Nephron (organoid): ENCODE measurements at regions not wholly inside any gene's neighbourhood (a gene's known extent, or its start where the extent isn't known, plus 50 kb on each side); places are given as distances from the start of the nearest gene placed in this dataset.
"Not testable (repeated sequence)": the region's sequence is repeated elsewhere in the genome, so short reads cannot be mapped to it uniquely, and the experiment has no call there.

Experiments
- H3K27ac Mint-ChIP-seq, 3 experiments: 2 replicates each; pipeline ENCODE4 v1.8.0; 2020; ENCODE audit warnings: mixed read lengths in 3 of 3, mild to moderate bottlenecking in 2 of 3, moderate library complexity in 1 of 3
- H3K27me3 Mint-ChIP-seq: 2 replicates; pipeline ENCODE4 v1.8.0; 2021; ENCODE audit warnings: low read depth, mild to moderate bottlenecking, moderate library complexity, mixed read lengths
- H3K36me3 Mint-ChIP-seq: 2 replicates; pipeline ENCODE4 v1.8.0; 2020; ENCODE audit warnings: low read depth, mixed read lengths
- H3K4me1 Mint-ChIP-seq: 2 replicates; pipeline ENCODE4 v1.8.0; 2020; ENCODE audit warnings: mixed read lengths
- H3K4me3 Mint-ChIP-seq, 3 experiments: 2 replicates each; pipeline ENCODE4 v1.8.0; 2020; ENCODE audit warnings: mild to moderate bottlenecking in 3 of 3, mixed read lengths in 3 of 3, moderate library complexity in 2 of 3
- H3K9me3 Mint-ChIP-seq: 2 replicates; pipeline ENCODE4 v1.8.0; 2020; ENCODE audit warnings: mixed read lengths
- CTCF ChIP-seq, 3 experiments: fragments of 200-600 bp; sonication (generic); IDR thresholded peaks; one replicate each; pipeline ENCODE4 v1.5.0; 2021; ENCODE audit warnings: antibody characterized with exemption in 3 of 3; ENCODE audit not compliant: unreplicated experiment in 3 of 3

GRCh38 chr11:81819462-81819861, 914.2 kb downstream of the FAM181B start:
- Mint-ChIP-seq H3K4me1 (no peaks in the 10 kb centered on the region), H3K27me3 (no peaks in the 10 kb centered on the region), H3K9me3 (no peaks in the 10 kb centered on the region), H3K36me3 (no peaks in the 10 kb centered on the region), H3K27ac (no peak overlapping the region), H3K4me3 (no peak overlapping the region)
- TF ChIP-seq CTCF (IDR thresholded peaks at IDR 0.05; ENCODE audit: unreplicated experiment in 3 of 3): no peak

GRCh38 chr11:81804858-81805257, 928.8 kb downstream of the FAM181B start:
- no peaks in the 10 kb centered on the region for H3K36me3 Mint-ChIP-seq

GRCh38 chr11:81802591-81802990, 931.1 kb downstream of the FAM181B start:
- Mint-ChIP-seq H3K4me1 (no peaks in the 10 kb centered on the region), H3K9me3 (peaks cover 9% of the 10 kb centered on the region), H3K4me3 (no peak overlapping the region), H3K27ac (no peak overlapping the region), H3K27me3 (no peaks in the 10 kb centered on the region), H3K36me3 (no peaks in the 10 kb centered on the region)
- TF ChIP-seq CTCF (IDR thresholded peaks at IDR 0.05; ENCODE audit: unreplicated experiment in 3 of 3): no peak

More at GRCh38 chr11:81804858-81805257, 928.8 kb downstream of the FAM181B start:
- Mint-ChIP-seq H3K27ac (no peak overlapping the region), H3K4me3 (no peak overlapping the region), H3K9me3 (peaks cover 5% of the 10 kb centered on the region), H3K4me1 (no peaks in the 10 kb centered on the region), H3K27me3 (no peaks in the 10 kb centered on the region)
- no peak for TF ChIP-seq CTCF (IDR thresholded peaks at IDR 0.05; ENCODE audit: unreplicated experiment in 3 of 3)

GRCh38 chr11:81792416-81792815, 941.2 kb downstream of the FAM181B start:
- no peak overlapping the region for H3K4me3 Mint-ChIP-seq
- H3K36me3 Mint-ChIP-seq: no peaks in the 10 kb centered on the region
- H3K27ac Mint-ChIP-seq: no peak overlapping the region
- no peaks in the 10 kb centered on the region for H3K4me1 Mint-ChIP-seq
- no peaks in the 10 kb centered on the region for H3K9me3 Mint-ChIP-seq
- no peak for TF ChIP-seq CTCF (IDR thresholded peaks at IDR 0.05; ENCODE audit: unreplicated experiment in 3 of 3)
- H3K27me3 Mint-ChIP-seq: no peaks in the 10 kb centered on the region

GRCh38 chr11:81787584-81788049, 946.0 kb downstream of the FAM181B start:
- no peak overlapping the region for H3K4me3 Mint-ChIP-seq
- H3K36me3 Mint-ChIP-seq: no peaks in the 10 kb centered on the region
- no peaks in the 10 kb centered on the region for H3K27me3 Mint-ChIP-seq
- H3K27ac Mint-ChIP-seq: no peak overlapping the region
- H3K4me1 Mint-ChIP-seq: no peaks in the 10 kb centered on the region
- H3K9me3 Mint-ChIP-seq: no peaks in the 10 kb centered on the region
- TF ChIP-seq CTCF (IDR thresholded peaks at IDR 0.05; ENCODE audit: unreplicated experiment in 3 of 3): peak in 1 of 3 experiments; percentile 27

- Mint-ChIP-seq H3K27ac (peak overlapping the region; percentile 24 to 52 (median 27)), H3K36me3 (no peaks in the 10 kb centered on the region), H3K4me3 (no peak overlapping the region), H3K4me1 (peaks cover 12% of the 10 kb centered on the region), H3K27me3 (no peaks in the 10 kb centered on the region), H3K9me3 (no peaks in the 10 kb centered on the region)
- TF ChIP-seq CTCF (IDR thresholded peaks at IDR 0.05; ENCODE audit: unreplicated experiment in 3 of 3): no peak
Measured at GRCh38 chr11:81772166-81772565, 961.5 kb downstream of the FAM181B start.

- H3K4me1 Mint-ChIP-seq: peaks cover 12% of the 10 kb centered on the region
- not testable (repeated sequence) for H3K27ac Mint-ChIP-seq, H3K9me3 Mint-ChIP-seq, H3K36me3 Mint-ChIP-seq, H3K27me3 Mint-ChIP-seq, H3K4me3 Mint-ChIP-seq
Measured at GRCh38 chr11:81769906-81770305, 963.8 kb downstream of the FAM181B start.
